ENCODE measurements at regions not wholly inside any gene's neighbourhood (a gene's known extent, or its start where the extent isn't known, plus 50 kb on each side); places are given as distances from the start of the nearest gene placed in this dataset.
"Not testable (repeated sequence)": the region's sequence is repeated elsewhere in the genome, so short reads cannot be mapped to it uniquely, and the experiment has no call there.

DNA sequence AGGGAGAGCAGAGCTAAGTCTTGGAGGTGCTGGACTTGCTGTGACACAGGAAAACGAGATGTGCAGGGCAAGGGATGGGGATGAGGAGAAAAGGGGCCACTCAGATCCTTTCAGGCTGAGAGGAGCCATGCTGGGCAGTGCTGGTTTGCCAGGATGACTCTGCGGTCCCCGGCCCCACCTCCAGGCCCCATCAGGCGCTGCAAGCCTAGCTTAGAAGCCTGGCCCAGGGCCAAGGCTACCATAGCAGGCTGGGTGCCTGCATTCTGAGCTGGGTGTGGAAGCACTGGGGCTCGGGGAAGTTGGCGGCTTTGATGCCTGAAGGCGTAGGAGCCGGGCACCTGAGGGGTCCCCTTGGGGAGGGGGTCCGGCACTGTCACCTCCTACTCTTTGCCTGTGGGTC, 341.2 kb upstream of the USP9Y start:
- peak; percentile 49 for DNase-seq (ENCODE audit: low spot score)

DNA sequence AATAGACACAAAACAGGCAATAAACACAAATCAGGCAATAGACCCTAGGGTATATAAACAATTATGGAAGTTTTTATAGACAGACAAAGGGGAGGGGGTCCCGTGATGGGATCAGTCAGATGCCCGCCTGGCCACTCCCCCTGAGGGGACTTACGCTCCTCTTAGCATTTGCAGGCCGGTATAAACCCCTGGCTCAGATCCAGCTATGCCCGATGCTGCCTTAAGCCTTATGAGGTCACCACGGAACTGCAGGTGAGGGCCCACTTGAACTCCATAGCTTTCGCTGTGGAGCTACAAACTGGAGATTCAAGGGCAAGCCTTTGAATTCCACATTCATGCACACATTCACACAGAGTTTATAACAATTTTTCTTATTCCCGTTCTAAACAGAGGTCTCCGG, 340.5 kb upstream of the USP9Y start:
- DNase-seq (ENCODE audit: low spot score) = no peak

DNA sequence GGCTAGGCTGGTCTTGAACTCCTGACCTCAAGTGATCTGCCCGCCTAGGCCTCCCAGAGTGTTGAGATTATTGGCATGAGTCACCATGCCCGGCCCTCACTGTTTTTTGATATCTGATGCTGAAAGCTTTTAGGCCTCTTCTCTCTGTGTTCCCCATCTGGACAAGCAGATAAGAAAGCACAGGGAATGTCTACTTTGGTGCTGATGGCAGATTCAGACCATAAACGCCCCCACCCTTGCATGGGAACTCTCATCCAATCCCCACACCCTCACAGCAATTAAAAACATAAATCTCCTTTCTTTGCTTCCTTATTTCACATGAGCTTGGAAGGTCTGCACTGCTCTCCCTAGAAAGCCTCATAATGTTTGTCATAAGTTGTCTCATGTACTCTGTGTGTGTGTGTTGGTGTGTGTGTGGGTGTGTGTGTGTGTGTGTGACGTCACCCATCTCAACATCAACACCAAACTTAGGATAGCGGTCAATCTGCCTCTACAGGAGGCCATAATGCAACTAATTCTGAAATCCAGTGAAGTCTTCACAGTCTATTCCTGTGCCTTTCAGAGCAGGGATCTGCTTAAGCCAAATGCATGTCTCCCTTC, 335.6 kb upstream of the USP9Y start:
- no peak for DNase-seq (ENCODE audit: low spot score)

DNA sequence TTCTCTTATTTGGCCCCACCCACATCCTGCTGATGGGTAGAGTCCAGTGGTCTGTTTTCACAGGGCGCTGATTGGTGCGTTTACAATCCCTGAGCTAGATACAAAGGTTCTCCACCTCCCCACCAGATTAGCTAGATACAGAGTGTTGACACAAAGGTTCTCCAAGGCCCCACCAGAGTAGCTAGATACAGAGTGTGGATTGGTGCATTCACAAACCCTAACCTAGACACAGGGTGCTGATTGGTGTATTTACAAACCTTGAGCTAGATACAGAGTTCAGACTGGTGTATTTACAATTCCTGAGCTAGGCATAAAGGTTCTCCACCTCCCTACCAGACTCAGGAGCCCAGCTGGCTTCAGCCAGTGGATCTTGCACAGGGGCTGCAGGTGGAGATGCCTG, 326.4 kb upstream of the USP9Y start:
- not testable (repeated sequence) for DNase-seq (ENCODE audit: low spot score)

DNA sequence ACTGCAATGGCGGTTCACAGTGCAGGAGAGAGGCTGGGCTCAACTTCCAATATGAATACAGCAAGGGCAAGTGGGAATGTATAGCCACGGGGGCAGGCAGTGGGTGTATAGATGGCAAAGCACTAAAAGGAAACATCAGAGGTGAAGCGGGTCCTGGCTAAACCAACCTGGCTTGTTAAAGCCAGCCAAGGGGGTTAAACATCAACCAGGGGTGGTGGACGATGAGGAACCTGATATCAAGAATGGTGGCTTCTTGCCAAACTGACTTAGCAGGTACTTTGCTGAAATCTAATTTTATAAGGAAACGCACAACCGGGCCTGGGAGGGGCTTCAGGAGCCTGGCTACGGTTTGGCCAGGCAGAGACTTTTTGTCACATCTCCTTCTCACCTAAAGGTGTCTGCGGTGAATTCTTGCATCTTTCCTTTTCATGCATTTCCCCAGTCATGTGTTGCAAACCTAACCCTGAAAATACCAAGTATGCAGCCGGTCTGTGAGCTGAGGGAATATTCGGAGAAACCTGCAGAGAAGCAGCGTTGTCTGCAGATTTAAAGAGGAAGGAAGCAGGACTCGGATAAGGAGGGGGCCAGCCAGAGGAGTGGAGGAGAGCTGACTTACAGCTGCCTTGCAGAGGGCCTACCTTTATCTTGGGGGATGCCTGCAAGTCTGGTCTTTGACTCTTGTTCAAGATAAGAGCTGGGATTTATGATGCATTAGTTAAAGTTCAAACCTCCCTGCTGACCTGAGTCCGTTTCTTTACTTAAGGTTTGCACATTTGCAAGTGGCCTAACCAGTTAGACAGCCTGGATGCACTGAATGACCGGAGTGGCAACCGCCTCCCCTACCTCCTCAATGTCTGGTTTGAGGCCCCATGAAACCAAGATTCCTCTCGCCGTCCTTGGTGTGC, 309.1 kb upstream of the USP9Y start:
- DNase-seq (ENCODE audit: low spot score) = peak; percentile 41

DNA sequence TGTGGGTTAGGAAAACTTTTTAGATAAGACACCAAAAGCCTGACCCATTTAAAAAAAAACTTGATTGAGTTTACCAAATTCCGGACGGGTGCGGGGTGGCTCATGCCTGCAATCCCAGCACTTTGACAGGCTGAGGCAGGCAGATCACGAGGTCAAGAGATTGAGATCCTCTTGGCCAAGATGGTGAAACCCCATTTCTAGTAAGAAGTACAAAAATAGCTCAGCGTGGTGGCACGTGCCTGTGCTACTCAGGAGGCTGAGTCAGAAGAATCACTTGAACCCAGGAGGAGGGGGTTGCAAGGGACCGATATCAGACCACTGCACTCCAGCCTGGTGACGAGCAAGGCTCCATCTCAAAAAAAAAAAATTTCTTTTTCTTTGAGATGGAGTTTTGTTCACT, 307.8 kb upstream of the USP9Y start:
- no peak for DNase-seq (ENCODE audit: low spot score)

DNA sequence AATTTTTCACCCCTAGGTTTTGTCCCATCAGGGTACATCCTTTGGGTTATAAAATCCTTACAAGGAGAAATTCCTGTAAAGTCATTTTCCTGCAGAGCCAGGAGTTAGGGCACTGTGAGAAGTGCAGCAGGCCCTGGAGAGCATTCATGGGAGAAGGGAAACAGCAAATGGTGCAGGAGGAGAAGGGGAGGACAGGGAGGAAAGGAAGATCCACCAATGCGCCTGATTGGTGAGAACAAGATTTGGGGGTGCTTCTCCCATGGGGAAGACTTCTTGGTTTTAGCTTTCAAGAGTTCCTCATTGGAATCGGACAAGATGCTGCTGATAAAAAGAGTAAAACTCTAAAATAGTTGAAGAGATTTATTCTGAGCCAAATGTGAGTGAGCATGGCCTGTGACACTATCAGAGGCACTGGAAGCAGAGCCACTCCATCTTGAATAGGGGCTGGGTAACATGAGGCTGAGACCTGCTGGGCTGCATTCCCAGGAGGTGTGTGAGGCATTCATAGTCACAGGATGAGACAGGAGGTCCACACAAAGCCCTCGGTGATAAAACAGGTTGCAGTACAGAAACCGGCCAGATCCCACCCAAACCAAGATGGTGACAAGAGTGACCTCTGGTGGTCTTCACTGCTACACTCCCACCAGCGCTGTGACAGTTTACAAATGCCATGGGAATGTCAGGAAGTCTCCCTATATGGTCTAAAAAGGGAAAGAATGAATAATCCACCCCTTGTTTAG, 305.5 kb upstream of the USP9Y start:
- DNase-seq (ENCODE audit: low spot score) = not testable (repeated sequence)

DNA sequence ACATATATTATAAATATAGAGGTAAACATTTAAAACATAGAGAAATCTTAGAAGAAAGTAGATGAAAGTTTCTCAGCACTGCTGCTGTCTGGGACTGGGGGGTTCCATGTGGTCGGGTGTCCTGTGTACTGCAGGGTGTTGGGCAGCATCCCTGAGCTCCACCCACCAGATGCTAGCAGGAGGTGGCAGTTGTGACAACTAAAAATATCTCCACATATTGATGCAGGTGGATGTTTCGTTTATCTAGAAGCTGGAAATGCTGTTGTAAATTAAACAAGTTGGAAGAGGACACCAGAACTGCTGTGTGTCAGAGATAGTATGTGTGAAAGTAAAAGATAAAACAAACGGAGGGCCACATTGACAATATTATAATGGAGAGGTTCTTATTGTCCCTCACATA, 297.1 kb upstream of the USP9Y start:
- no peak for DNase-seq (ENCODE audit: low spot score)

DNA sequence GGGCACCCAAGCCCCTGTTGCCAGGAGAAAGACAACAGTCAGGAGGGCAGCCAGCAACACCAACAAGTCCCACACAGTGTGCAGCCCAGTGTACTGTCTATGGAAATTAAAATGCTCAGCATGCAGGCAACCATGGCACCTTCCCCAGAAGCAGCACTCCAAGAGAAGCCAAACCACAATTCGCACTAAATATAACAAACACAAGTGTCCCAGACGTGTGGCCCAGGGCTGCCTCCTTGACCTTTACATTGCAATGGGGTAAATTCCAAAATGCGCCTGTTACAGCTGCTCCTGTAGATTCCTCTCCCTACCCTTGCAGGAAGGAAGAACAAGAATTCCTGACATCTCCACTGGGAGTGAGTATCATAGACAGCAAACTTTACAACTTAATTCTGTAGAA, 292.8 kb upstream of the USP9Y start:
- DNase-seq (ENCODE audit: low spot score) = no peak

DNA sequence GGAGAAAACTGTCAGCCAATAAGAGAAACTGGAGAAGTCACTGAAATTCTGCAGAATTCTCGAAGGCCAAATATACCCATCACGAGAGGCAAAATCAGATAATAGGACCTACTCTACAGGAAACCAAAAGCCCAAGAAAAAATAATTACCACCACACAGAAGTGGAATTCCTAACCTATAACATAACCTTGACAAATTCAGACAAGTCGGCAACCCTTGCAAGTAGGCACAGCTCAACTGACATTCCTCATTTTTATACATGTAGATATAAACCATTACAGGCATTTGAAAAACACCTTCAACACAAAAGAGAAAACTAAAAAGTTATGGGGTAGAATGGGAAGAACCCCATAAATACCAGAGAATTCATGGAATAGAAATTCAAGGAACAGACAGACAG, 290.3 kb upstream of the USP9Y start:
- DNase-seq (ENCODE audit: low spot score) = no peak

DNA sequence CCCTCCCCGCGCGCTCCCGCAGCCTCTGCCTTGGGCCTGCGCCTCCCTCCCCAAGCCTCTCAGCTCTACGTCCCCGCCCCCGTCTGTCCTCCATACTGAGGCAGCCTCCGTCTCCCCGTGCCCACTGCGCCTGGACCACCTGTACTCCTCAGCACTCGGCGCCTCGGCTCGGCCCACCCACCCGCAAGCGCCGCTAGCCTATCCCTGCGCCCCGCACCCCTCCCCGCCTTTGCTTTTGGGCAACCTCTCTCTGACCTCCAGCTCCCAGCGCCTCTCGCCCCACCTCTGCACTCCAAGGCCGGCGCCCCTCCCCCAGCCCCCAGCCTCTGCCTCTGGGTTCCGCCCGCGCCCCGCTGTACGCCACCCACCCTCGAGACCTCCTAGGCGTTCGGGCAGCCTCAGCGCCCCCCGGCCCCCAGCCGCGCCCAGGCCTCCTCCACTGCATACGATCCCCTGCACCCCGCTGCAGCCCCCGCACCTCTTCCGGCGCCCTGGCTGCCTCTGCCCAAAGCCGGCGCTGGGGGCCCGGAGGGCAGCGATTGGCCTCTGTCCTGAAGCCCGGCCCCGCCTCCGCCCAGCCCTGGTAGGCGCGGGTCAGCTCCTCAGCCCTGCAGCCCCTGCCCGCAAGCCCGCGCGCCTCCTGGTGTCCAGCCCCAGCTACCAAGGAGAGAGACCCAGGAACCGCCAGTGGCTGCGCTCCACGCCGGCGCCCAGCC, 279.8 kb upstream of the USP9Y start:
- DNase-seq (ENCODE audit: low spot score) = peak; percentile 50

DNA sequence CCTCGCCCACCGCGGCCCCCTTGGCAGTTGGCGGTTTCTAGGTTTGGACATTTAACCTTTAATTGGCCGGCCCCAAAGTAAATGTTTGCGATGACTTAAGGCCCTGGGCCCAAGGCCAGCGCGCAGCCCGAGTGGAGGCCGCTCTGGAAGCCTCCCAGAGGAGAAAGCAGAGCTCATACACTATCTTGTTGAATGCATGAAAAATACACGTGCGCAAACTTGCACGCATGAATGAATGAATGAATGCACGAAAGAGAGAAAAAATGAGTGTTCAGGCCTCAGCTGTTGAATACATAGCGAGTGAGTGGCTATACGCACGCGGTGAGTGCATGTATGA, 279.3 kb upstream of the USP9Y start:
- DNase-seq (ENCODE audit: low spot score) = no peak

DNA sequence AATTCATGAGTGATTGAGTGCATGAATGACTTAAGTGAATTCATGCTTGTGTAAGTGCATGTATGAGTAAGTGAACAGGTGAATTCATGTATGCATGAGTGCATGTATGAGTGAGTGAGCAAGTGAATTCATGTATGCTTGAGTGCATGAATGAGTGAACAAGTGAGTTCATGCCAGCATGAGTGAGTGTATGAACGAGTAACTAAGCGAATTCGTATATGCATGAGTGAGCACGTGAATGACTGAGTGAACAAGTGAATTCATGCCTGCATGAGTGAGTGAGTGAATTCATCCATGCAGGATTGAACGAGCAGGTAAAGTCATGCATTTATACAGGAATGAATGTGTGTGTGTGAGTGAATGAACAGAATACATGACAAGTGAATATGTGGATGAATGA, 278.5 kb upstream of the USP9Y start:
- DNase-seq (ENCODE audit: low spot score) = no peak

DNA sequence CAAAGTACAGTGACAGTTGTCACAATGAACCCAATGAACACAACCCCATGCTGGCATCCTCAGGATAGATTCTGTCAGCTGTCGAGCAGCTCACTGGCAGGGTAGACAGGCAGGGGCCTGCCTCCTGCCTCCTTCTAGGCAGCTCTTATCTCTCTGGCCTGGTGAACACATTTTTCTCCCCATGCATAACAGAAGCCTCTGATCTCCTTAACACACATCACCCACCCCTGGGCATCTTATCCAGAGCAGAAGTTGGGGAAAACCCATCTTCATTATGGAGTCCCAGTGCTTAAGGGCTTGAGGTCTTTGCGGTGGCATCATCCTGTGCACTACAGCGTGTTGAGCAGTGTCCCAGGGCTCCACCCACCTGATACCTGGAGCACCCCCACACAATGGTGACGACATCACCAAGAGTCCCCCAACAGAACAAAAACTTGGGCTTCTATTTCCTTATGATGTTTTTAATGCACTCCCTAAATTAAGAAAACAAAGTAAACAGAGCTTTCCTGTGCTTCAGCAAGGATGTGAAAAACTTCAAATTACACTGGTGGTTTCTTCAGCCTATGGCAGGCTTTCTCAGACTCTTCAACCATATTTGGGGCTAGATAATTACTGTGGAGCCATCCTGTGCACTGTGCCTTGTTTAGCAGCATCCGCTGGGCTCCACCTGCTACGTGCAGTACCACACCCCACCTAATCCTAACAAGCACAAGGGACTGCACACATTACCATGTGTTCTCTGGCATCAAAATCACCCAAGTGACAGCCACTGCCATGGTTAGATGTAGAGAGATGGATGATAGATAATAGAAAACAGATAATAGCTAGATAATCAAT, 277.4 kb upstream of the USP9Y start:
- no peak for DNase-seq (ENCODE audit: low spot score)

DNA sequence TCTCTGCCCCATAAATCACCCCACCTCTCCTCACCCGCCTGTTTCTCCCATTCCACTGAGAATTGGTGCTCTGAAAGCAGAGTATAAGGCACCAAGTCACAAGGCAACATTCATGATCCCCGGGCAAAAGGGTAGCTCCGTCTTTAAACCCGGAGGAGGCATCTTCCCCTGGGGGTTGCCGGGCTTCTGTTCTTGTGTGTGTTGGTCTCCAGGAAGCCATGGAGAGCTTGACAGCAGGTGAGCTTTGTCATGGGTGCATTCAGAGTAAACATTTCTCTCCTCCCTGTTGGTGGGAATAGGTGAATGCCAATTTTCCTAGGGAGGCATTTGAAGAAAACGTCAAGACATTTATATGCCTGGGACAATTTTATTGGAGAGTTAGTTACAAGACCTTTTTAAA, 275.5 kb upstream of the USP9Y start:
- no peak for DNase-seq (ENCODE audit: low spot score)

DNA sequence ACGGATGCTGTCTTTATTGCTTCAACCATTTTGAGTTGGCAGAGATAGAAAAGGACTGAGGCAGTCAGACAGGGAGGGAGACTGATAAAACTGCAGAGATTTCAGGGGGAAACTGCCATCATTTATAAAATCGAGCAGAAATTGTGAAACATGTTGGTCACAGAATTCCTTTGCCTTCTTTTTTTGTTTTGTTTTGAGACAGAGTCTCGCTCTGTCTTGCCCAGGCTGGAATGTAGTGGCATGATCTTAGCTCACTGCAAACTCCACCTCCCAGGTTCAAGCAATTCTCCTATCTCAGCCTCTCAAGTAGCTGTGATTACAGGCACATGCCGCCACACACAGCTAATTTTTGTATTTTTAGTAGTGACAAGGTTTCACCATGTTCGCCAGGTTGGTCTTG, 273.7 kb upstream of the USP9Y start:
- DNase-seq (ENCODE audit: low spot score) = no peak

DNA sequence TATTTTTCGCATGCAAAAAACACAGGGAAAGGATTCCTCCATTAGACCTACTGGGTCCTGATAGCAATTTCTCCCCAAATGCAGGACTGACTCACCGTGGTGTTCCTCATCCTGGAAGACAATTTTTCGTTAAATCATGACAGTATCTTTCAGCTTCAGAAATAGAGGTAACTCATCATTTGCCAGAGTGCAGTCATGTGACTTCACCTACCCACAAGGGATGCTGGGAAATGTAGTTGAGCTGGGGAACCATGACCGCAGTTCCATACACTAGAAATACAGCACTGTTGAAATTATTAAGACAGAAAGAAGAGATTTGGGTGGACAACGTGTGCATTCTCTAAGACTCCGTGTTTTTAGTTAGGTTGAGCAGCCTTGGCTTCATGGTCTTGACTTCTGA, 269.5 kb upstream of the USP9Y start:
- DNase-seq (ENCODE audit: low spot score) = no peak

DNA sequence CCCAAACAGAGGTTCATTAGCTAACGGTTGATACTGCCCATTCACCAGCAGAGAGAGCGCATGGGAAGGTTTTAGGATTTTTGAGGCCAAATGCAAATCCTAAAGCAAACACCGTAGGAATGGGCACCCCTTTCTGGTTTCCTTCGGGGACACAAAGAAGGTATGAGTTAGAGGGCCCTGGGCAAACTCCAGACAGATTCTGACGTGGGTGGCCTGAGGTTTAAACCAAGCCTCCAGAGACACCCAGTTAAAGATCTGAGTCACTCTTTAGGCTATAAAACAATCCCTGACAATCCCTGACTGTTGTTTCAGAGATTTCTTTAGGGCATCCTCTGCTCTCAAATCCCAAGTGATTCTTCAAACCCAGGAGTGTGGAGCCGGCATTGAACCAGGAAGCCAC, 262.2 kb upstream of the USP9Y start:
- DNase-seq (ENCODE audit: low spot score) = not testable (repeated sequence)

DNA sequence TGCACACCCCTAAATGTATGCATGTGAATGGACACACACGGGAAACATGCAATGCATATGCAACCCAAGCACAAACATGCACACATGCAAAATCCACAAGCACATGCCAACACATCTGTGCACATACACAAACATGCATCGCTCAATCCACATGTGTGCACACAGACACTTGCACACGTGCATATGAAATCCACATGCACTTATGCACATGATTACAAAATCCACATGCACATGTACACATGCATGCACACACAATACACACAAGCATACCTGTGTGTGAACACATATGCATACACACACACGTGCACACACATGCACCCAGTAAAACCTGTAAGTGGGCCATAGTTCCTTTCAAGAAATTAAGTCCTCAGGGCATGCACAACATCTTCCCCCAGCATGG, 256.8 kb upstream of the USP9Y start:
- no peak for DNase-seq (ENCODE audit: low spot score)

DNA sequence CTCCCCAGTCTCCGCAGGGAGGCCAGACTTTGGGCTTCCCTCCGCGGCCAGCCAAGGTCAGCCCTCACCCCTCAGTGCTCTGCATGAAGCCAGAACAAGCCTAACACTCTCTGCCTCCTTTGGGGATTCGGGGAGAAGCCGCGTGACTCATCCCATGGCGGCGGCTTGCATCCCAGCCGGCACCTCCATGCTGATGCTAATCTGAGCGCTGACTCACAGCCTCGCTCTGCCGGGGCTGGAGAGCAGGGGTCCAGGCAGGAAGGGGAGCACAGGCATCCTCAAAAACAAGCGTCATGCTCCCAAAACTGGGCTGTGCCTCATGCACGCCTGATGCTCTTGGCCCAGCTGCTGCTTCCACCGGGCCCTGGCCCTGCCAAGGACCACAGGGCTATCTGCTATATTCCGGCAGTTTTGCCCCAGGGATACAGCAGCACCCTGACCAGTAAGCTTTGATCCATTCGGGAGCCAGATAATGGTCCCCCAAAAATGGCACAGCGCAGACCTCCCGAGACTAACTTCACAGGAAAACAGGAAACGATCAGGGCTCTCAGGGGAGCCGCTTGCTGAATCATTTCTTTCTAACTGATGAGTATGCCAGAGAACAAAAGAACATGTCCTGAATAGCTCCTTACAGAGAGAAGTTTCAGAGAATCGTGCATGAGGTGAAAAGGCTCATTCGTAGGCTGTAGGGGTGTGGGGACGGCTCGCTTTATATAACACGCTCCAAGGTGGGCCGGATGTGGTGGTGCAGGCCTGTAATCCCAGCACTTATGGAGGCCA, 254.4 kb upstream of the USP9Y start:
- DNase-seq (ENCODE audit: low spot score) = not testable (repeated sequence)

DNA sequence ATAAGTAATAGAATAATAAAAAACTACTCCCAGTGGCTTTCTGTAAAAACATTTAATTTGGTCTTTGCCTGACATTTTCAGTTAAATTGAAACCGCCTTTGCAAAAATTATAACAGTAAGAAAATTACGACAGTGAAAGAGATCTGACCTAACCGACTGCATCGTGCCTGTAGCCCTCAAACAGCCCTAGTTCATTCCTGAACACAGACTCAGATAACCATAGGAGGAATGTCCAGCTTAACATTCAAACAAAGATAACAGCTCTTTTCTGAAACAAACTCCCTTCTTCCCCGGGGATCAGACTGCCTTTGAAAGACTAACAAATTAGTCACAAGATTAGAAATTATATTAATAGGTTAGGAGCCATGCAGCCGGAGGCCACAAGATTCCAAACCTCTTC, 252.5 kb upstream of the USP9Y start:
- DNase-seq (ENCODE audit: low spot score) = not testable (repeated sequence)

Measured in LoVo (cell line).